GM23248 (cell line): ENCODE measurements at regions not wholly inside any gene's neighbourhood (a gene's known extent, or its start where the extent isn't known, plus 50 kb on each side); places are given as distances from the start of the nearest gene placed in this dataset.

Source experiments
- EZH2 ChIP-seq: fragments of 200-600 bp; sonication (generic); IDR thresholded peaks from 2 replicates; pipeline ENCODE4 v1.6.1; 2018; ENCODE audit warnings: antibody characterized with exemption, mild to moderate bottlenecking; ENCODE audit not compliant: insufficient read depth, poor library complexity, severe bottlenecking
- EZH2phosphoT487 ChIP-seq: fragments of 200-600 bp; sonication (generic); IDR thresholded peaks from 2 replicates; pipeline ENCODE4 v1.6.1; 2018; ENCODE audit warnings: antibody characterized with exemption, moderate library complexity, mild to moderate bottlenecking, low read depth; ENCODE audit not compliant: insufficient read depth

DNA sequence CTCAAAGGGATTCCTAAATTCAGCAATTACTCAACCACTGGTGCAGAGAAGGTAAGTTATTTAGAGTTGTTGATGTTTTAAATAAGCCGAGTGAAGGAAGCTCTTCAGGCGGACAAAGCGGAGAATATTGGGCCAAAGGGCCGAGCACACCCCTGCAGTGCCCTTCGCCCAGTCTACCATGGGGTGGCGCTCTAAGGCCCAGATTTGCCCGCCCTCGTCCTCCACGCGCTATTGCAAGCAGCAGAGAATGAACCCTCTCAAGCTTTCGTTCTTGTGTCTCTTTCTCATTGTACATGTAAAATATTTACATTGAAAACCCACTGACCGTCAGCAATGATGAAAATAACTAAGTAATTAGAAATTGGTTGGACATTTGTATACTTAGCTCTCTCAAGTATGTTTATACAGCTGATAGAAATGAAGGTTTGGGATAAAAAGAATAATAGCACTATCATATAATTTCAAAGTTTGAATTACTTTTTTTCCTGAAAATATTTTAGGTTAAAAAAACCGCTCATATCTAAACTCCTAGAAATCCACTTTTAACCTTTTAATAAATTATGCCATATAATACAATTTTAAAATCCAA is 195.0 kb upstream of the CEP162 start:
- TF ChIP-seq EZH2phosphoT487 (no peak), EZH2 (no peak)
